ENCODE measurements at regions not wholly inside any gene's neighbourhood (a gene's known extent, or its start where the extent isn't known, plus 50 kb on each side); places are given as distances from the start of the nearest gene placed in this dataset.

DNA sequence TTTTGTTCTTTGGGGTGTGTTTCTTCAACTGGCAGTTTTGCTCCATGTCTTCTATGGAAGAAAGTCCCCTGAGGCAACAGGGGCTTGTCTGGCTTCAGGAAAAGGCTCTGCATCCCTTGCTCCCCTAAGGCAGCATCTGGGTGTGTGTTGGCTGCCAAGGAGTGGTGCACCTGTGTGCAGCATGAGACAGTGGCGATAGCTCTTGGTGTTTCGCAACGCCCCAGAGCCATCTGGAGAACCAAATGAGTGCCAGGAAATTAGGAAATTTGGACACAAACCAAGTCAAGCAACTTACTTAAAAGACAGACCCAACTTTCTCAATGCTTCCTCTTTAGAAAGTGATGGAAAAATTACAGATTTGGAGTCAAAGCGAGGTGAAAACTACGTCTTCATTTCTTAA, 1044.4 kb upstream of the CNTNAP5 start (continued):
- TF ChIP-seq, protein P1, sequence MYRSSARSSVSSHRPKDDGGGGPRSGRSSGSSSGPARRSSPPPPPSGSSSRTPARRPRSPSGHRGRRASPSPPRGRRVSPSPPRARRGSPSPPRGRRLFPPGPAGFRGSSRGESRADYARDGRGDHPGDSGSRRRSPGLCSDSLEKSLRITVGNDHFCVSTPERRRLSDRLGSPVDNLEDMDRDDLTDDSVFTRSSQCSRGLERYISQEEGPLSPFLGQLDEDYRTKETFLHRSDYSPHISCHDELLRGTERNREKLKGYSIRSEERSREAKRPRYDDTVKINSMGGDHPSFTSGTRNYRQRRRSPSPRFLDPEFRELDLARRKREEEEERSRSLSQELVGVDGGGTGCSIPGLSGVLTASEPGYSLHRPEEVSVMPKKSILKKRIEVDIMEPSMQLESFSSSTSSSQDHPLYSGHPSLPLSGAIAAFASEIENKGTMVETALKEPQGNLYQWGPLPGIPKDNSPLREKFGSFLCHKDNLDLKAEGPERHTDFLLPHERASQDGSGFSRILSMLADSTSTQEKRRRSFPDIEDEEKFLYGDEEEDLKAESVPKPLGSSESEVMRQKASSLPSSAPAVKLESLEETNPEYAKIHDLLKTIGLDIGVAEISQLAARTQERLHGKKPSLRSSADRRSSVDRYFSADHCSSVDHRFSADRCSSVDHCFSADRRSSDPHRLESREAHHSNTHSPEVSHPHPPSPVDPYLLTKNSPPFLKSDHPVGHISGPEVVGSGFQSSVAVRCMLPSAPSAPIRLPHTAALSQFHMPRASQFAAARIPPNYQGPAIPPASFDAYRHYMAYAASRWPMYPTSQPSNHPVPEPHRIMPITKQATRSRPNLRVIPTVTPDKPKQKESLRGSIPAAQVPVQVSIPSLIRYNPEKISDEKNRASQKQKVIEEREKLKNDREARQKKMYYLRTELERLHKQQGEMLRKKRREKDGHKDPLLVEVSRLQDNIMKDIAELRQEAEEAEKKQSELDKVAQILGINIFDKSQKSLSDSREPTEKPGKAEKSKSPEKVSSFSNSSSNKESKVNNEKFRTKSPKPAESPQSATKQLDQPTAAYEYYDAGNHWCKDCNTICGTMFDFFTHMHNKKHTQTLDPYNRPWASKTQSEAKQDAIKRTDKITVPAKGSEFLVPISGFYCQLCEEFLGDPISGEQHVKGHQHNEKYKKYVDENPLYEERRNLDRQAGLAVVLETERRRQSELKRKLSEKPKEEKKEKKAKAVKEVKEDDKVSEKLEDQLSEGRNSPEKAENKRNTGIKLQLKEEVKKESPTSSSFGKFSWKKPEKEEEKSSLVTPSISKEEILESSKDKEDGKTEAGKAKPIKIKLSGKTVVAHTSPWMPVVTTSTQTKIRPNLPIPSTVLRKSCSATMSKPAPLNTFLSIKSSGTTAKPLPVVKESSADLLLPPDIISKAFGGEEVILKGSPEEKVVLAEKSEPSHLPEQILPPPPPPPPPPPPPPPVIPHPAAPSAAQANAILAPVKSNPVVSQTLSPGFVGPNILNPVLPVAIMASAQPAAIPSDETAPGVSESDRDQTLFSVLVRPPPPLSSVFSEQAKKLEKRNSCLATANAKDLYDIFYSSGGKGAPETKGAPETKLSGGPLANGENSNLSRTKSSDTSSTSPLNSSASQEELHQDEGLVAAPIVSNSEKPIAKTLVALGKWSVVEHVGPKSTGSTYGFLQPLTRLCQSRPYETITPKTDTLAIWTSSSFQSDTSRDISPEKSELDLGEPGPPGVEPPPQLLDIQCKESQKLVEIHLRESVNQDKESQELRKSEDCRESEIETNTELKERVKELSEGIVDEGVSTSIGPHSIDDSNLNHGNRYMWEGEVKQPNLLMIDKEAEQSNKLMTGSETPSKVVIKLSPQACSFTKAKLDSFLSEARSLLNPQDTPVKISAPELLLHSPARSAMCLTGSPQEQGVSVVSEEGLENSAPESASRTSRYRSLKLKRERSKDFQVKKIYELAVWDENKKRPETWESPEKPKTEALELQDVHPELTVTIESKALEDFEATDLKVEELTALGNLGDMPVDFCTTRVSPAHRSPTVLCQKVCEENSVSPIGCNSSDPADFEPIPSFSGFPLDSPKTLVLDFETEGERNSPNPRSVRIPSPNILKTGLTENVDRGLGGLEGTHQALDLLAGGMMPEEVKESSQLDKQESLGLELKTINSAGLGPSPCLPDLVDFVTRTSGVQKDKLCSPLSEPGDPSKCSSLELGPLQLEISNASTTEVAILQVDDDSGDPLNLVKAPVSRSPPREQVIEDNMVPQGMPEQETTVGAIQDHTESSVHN (IDR thresholded peaks at IDR 0.05; ENCODE audit: borderline replicate concordance in 1 of 2, low read depth in 1 of 2) = no peak
- TF ChIP-seq ZNF124 (CRISPR knock-in tag; IDR thresholded peaks at IDR 0.05) = no peak
- no peak for TF ChIP-seq CEBPG (CRISPR knock-in tag; IDR thresholded peaks at IDR 0.05)
- no peak for TF ChIP-seq CEBPG (tag; conservative IDR thresholded peaks at IDR 0.05 in 1 of 2, IDR thresholded peaks at IDR 0.05 in 1 of 2)
- TF ChIP-seq ZNF785 (CRISPR knock-in tag; IDR thresholded peaks at IDR 0.05) = no peak
- no peak for TF ChIP-seq ZNF766 (CRISPR knock-in tag; conservative IDR thresholded peaks at IDR 0.05)
